ENCODE measurements at regions not wholly inside any gene's neighbourhood (a gene's known extent, or its start where the extent isn't known, plus 50 kb on each side); places are given as distances from the start of the nearest gene placed in this dataset.
"Not testable (repeated sequence)": the region's sequence is repeated elsewhere in the genome, so short reads cannot be mapped to it uniquely, and the experiment has no call there.

- DNase-seq (ENCODE audit: low spot score in 2 of 2) (no peak), FAIRE-seq (no peak)
Observed at GRCh38 chr13:90868321-90868920, 479.1 kb upstream of the MIR17HG start.

- DNase-seq (ENCODE audit: low spot score in 2 of 2): no peak
- FAIRE-seq: no peak
Observed at GRCh38 chr13:90869580-90869979, 477.9 kb upstream of the MIR17HG start.

GRCh38 chr13:90872491-90873025 lies 474.9 kb upstream of the MIR17HG start:
- DNase-seq (ENCODE audit: low spot score in 2 of 2) (no peak), FAIRE-seq (no peak)

- DNase-seq (ENCODE audit: low spot score in 2 of 2) (no peak), FAIRE-seq (no peak)
Observed at GRCh38 chr13:90880790-90881189, 466.7 kb upstream of the MIR17HG start.

GRCh38 chr13:90882551-90882950 lies 464.9 kb upstream of the MIR17HG start:
- DNase-seq (ENCODE audit: low spot score in 2 of 2) (no peak), FAIRE-seq (no peak)

- DNase-seq (ENCODE audit: low spot score in 2 of 2) (no peak), FAIRE-seq (no peak)
Observed at GRCh38 chr13:90883592-90883991, 463.9 kb upstream of the MIR17HG start.

GRCh38 chr13:90884066-90884465 lies 463.4 kb upstream of the MIR17HG start:
- no peak for DNase-seq (ENCODE audit: low spot score in 2 of 2)
- FAIRE-seq: no peak

GRCh38 chr13:90889906-90890834 lies 457.3 kb upstream of the MIR17HG start:
- no peak for FAIRE-seq
- DNase-seq (ENCODE audit: low spot score in 2 of 2): no peak

GRCh38 chr13:90891329-90891728 lies 456.2 kb upstream of the MIR17HG start:
- FAIRE-seq (no peak), DNase-seq (ENCODE audit: low spot score in 2 of 2) (no peak)

GRCh38 chr13:90893199-90893598 lies 454.3 kb upstream of the MIR17HG start:
- DNase-seq (ENCODE audit: low spot score in 2 of 2); FAIRE-seq: not testable (repeated sequence)

- no peak for DNase-seq (ENCODE audit: low spot score in 2 of 2)
- FAIRE-seq: no peak
Observed at GRCh38 chr13:90896002-90896401, 451.5 kb upstream of the MIR17HG start.

- DNase-seq (ENCODE audit: low spot score in 2 of 2) (no peak), FAIRE-seq (peak; percentile 17)
Observed at GRCh38 chr13:90898811-90899210, 448.7 kb upstream of the MIR17HG start.

- FAIRE-seq (no peak), DNase-seq (ENCODE audit: low spot score in 2 of 2) (no peak)
Observed at GRCh38 chr13:90899416-90899815, 448.1 kb upstream of the MIR17HG start.

GRCh38 chr13:90902255-90902654 lies 445.2 kb upstream of the MIR17HG start:
- DNase-seq (ENCODE audit: low spot score in 2 of 2) (no peak), FAIRE-seq (no peak)

- DNase-seq (ENCODE audit: low spot score in 2 of 2) (no peak), FAIRE-seq (no peak)
Observed at GRCh38 chr13:90906554-90906953, 440.9 kb upstream of the MIR17HG start.

GRCh38 chr13:90908792-90909191 lies 438.7 kb upstream of the MIR17HG start:
- FAIRE-seq: no peak
- DNase-seq (ENCODE audit: low spot score in 2 of 2): no peak

- DNase-seq (ENCODE audit: low spot score in 2 of 2): no peak
- FAIRE-seq: no peak
Observed at GRCh38 chr13:90910018-90910639, 437.4 kb upstream of the MIR17HG start.

GRCh38 chr13:90912247-90912646 lies 435.2 kb upstream of the MIR17HG start:
- DNase-seq (ENCODE audit: low spot score in 2 of 2) (no peak), FAIRE-seq (peak; percentile 39)

GRCh38 chr13:90918536-90918935 lies 429.0 kb upstream of the MIR17HG start:
- FAIRE-seq (no peak), DNase-seq (ENCODE audit: low spot score in 2 of 2) (no peak)

GRCh38 chr13:90919153-90919552 lies 428.3 kb upstream of the MIR17HG start:
- FAIRE-seq: no peak
- DNase-seq (ENCODE audit: low spot score in 2 of 2): no peak

- no peak for DNase-seq (ENCODE audit: low spot score in 2 of 2)
Observed at GRCh38 chr13:90926459-90926858, 421.0 kb upstream of the MIR17HG start.

More at GRCh38 chr13:90926459-90926858, 421.0 kb upstream of the MIR17HG start:
- no peak for FAIRE-seq

All from frontal cortex (tissue), 3 donors.